Peyer's patch (tissue), 4 donors: ENCODE measurements at regions not wholly inside any gene's neighbourhood (a gene's known extent, or its start where the extent isn't known, plus 50 kb on each side); places are given as distances from the start of the nearest gene placed in this dataset.

Experiments
- DNase-seq, 3 donors: peaks; one replicate each; pipeline ENCODE4 v3.0.0-alpha.2; 2017 to 2019
- H3K27ac ChIP-seq, 4 donors: fragments of 200-600 bp; sonication (generic); one replicate each; pipeline ENCODE4 v1.5.1; 2016 to 2019
- H3K27me3 ChIP-seq, 2 donors: fragments of 200-600 bp; sonication (generic); one replicate each; pipeline ENCODE4 v1.5.1; 2019
- H3K36me3 ChIP-seq, 3 donors: fragments of 200-600 bp; sonication (generic); one replicate each; pipeline ENCODE4 v1.5.1; 2016 to 2019
- H3K4me1 ChIP-seq, 4 donors: fragments of 200-600 bp; sonication (generic); one replicate each; pipeline ENCODE4 v1.5.1; 2016 to 2019
- H3K4me3 ChIP-seq, 4 donors: fragments of 200-600 bp; sonication (generic); 1 replicate in 3 of 4; 2 replicates in 1 of 4; pipeline ENCODE4 v1.5.1; 2016 to 2019; ENCODE audit warnings: mild to moderate bottlenecking in 1 of 4
- H3K9me3 ChIP-seq, 4 donors: fragments of 200-600 bp; sonication (generic); one replicate each; pipeline ENCODE4 v1.5.1; 2016 to 2019; ENCODE audit warnings: mild to moderate bottlenecking in 1 of 4
- CTCF ChIP-seq, 6 experiments: fragments of 450-650 bp in 4 of 6; fragments of 200-600 bp in 2 of 6; sonication (generic) in 1 of 6; IDR thresholded peaks; one replicate each; pipeline ENCODE4 v1.5.1; 2017 to 2019; ENCODE audit warnings: antibody characterized with exemption in 6 of 6, mild to moderate bottlenecking in 3 of 6, moderate library complexity in 1 of 6
- POLR2A ChIP-seq, 2 donors: fragments of 450-650 bp; IDR thresholded peaks; one replicate each; pipeline ENCODE4 v1.5.1; 2017; ENCODE audit warnings: antibody characterized with exemption in 2 of 2, mild to moderate bottlenecking in 2 of 2, moderate library complexity in 2 of 2

DNA sequence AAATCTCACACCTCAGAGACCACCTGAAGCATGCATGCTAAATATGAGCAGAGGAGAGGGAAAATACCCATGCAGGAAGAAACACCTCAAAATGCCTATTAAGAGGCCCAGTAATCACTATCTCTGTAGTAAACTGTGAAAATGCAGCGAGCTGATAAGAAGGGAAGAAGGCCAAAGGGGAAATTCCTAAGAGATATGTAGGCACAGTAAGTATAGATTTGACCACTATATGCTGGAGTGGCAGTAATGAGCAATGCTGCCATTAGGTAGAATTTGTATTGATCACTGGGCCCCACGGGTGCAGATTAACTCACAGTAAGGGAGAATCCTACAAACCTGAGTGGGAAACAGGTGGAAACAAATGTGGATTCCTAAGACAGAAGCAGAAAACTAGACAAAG is 1813.1 kb upstream of the RAG2 start:
- H3K4me3 ChIP-seq: no peak overlapping the region
- no peak for DNase-seq
- no peaks in the 10 kb centered on the region for H3K36me3 ChIP-seq
- no peaks in the 10 kb centered on the region for H3K9me3 ChIP-seq
- no peaks in the 10 kb centered on the region for H3K4me1 ChIP-seq
- no peak for TF ChIP-seq POLR2A (IDR thresholded peaks at IDR 0.05)
- no peak for TF ChIP-seq CTCF (IDR thresholded peaks at IDR 0.05)
- H3K27ac ChIP-seq: no peak overlapping the region
- no peaks in the 10 kb centered on the region for H3K27me3 ChIP-seq

DNA sequence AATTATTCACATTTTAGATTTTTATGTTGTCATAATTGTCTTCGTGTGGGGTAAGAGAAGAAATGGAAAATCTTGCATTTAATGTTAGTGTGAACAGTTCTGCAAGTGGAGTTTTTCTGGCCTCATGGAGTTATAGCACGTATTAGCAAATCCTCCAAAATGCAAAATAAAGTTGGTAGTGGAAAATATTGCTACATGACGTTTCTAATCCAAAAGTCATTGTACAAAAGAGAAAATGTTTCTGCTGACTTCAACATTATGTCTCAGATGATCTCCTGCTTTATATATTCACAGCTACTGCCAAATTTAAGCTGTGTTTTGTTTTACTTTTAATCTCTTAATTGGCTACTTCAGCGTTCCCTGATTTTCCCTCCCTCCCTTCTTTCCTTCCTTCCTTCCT is 1804.0 kb upstream of the RAG2 start:
- TF ChIP-seq CTCF (IDR thresholded peaks at IDR 0.05) (no peak), POLR2A (IDR thresholded peaks at IDR 0.05) (no peak)
- H3K27me3 ChIP-seq: no peaks in the 10 kb centered on the region
- no peak overlapping the region for H3K27ac ChIP-seq
- H3K4me3 ChIP-seq: no peak overlapping the region
- no peaks in the 10 kb centered on the region for H3K4me1 ChIP-seq
- no peaks in the 10 kb centered on the region for H3K36me3 ChIP-seq
- no peaks in the 10 kb centered on the region for H3K9me3 ChIP-seq
- no peak for DNase-seq

DNA sequence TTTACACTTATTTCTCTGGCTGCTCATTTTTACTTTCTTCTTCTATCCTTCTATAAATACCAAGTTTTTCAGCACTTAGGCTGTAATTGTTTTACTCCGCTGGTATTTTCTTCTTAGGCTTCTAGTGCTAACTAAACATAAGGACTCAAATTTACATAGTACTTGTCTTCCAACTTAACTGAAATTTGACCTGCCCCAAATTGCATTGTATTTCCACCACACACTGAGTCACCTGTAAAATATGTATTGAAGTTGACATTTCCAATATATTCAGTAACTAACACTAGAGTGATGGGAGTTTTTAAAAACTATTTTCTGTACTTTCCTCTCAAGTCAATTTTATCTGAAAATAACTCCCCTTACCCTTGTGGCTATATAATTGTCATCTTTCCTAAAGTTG is 1794.1 kb upstream of the RAG2 start:
- Histone ChIP-seq H3K27ac (no peak overlapping the region), H3K4me1 (no peaks in the 10 kb centered on the region), H3K9me3 (no peaks in the 10 kb centered on the region), H3K4me3 (no peak overlapping the region), H3K36me3 (no peaks in the 10 kb centered on the region), H3K27me3 (no peaks in the 10 kb centered on the region)
- no peak for DNase-seq
- no peak for TF ChIP-seq POLR2A (IDR thresholded peaks at IDR 0.05)
- TF ChIP-seq CTCF (IDR thresholded peaks at IDR 0.05): no peak

GRCh38 chr11:38384568-38384967 is 1786.5 kb upstream of the RAG2 start:
- Histone ChIP-seq H3K27ac (no peak overlapping the region), H3K4me3 (no peak overlapping the region), H3K9me3 (no peaks in the 10 kb centered on the region), H3K36me3 (no peaks in the 10 kb centered on the region), H3K27me3 (no peaks in the 10 kb centered on the region), H3K4me1 (no peaks in the 10 kb centered on the region)
- no peak for DNase-seq
- TF ChIP-seq POLR2A (IDR thresholded peaks at IDR 0.05) (no peak), CTCF (IDR thresholded peaks at IDR 0.05) (no peak)

DNA sequence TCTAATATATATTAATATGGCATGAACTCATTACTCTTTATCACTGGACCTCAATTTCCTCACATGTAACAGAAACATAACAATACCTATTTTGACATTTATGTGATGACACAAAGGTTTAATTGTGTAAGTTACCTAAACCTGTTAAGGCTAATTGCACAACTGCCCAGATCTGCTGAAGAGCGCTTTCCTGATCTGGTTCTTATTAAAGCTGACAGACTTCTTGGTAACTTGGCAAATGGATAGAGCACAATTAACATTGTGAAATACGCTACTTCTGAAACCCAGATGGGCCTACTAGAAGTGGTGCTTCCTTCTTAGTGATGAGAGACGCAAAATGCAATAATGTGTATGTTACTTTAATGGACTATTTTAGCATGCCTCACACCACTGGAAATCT is 1767.2 kb upstream of the RAG2 start:
- Histone ChIP-seq H3K27ac (no peak overlapping the region), H3K36me3 (no peaks in the 10 kb centered on the region), H3K27me3 (no peaks in the 10 kb centered on the region), H3K4me1 (no peaks in the 10 kb centered on the region), H3K4me3 (no peak overlapping the region), H3K9me3 (no peaks in the 10 kb centered on the region)
- TF ChIP-seq POLR2A (IDR thresholded peaks at IDR 0.05) (no peak), CTCF (IDR thresholded peaks at IDR 0.05) (no peak)
- no peak for DNase-seq

DNA sequence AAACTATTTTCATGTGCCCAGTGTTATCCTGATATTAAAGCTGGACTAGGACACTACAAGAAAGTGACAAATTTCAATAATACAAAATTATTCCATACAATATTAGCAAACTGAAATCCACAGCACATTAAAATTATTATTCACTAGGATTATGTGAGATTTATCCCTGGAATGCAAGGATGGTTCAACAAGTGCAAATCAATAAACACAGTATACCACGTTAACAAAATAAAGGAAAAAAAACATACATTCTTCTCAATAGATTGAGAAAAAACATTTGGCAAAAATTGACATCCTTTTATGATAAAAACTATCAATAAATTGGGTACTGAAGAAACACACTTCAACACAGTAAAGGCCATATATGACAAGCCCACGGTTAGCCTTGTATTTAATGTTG is 1758.2 kb upstream of the RAG2 start:
- H3K9me3 ChIP-seq: no peaks in the 10 kb centered on the region
- H3K4me3 ChIP-seq: no peak overlapping the region
- no peak for DNase-seq
- TF ChIP-seq CTCF (IDR thresholded peaks at IDR 0.05) (no peak), POLR2A (IDR thresholded peaks at IDR 0.05) (no peak)
- no peaks in the 10 kb centered on the region for H3K27me3 ChIP-seq
- H3K36me3 ChIP-seq: no peaks in the 10 kb centered on the region
- H3K4me1 ChIP-seq: no peaks in the 10 kb centered on the region
- no peak overlapping the region for H3K27ac ChIP-seq
